ENCODE measurements at regions not wholly inside any gene's neighbourhood (a gene's known extent, or its start where the extent isn't known, plus 50 kb on each side); places are given as distances from the start of the nearest gene placed in this dataset.

GRCh38 chr20:58139849-58140786 lies 88.3 kb downstream of the ANKRD60 start:
- DNase-seq: no peak

GRCh38 chr20:58138395-58138794 lies 90.1 kb downstream of the ANKRD60 start:
- DNase-seq: no peak

DNA sequence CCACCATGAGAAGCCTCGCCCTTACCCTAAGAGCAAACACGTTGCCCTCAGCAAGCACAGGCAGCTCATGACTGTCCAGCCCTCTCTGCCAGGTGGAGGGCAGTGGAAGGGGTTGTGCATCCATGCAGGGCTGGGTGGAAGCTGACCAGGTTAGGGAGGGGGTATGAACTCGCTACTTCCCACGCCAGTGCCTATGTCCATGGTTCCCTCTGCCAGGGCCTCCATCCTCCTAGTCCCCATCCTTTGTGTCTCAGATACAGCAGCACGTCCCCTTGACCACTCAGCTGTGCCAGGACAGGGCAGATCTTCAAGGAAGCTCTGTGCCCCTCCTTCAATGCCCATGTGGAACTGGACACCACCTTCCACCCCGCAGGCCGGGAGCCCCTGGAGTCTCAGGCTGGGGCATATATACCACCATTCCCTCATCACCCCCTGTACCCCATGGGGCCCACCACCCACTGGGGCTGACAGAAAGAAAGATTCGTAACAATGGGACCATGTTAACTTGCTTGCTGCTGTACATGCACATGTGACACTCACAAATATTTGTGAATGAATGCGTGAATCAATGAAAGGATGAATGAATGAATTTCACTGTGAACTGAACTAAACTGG lies 90.7 kb downstream of the ANKRD60 start:
- DNase-seq: no peak

GRCh38 chr20:58137236-58137635 lies 91.2 kb downstream of the ANKRD60 start:
- DNase-seq: no peak

DNA sequence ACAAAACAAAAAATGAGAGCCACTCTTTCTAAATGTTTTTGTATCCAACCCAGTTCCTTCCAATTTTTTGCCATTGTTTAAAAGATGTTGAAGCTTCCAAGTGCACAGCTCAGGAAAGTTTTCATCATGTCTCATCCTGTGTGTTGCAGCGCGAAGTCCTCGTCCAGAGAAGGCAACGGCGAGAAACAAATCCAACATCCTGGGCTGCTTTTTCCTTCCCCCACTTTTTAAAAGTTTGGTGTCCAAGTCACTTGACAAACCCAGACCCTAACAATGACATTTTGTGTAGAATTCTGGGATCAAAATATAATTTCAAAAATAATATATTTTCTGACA lies 92.3 kb downstream of the ANKRD60 start:
- no peak for DNase-seq

- DNase-seq: no peak
These were observed 92.9 kb downstream of the ANKRD60 start for GRCh38 chr20:58135441-58136148.

- DNase-seq: no peak
These were observed 95.2 kb downstream of the ANKRD60 start for GRCh38 chr20:58133020-58133808.

- DNase-seq: no peak
These were observed 96.8 kb downstream of the ANKRD60 start for GRCh38 chr20:58131551-58132142.

DNA sequence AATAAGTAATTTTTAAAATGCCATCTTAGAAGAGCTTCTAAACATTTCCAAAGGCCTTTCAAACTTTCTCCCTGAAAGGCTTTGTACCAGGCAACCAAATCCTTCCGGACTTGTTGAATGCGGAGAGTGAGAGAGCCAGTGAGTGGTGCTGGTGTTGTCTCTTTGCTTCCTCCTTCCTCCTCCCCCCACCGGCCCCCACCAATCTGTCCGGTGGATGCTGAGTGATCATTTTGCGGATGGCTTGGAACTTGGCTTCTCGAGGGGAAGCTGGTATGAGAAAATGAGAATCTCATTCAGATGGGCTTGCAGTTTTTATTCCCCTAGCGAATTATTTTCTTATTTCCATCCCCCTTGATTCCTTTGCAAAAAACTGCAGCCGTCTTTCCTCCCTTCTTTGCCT lies 97.3 kb downstream of the ANKRD60 start:
- no peak for DNase-seq

DNA sequence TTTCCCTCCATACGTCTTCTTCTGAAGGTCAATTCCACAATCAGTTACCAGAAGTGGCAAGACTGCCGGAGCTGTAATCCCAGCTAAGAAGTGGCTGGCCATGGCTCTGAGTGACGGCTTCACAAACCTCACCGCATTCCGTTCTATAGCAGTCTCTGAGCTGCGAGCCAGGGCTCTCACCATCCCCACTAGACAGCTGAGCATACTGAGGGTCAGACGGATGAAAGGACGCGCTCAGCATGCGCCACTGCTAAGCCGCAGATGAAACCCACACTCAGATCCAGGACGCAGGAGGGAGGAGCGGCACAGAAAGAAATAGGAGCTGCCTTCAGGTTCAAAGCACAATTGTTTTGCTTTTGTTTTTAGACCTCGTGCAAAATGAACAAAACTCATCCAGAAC lies 97.9 kb downstream of the ANKRD60 start:
- DNase-seq: no peak

DNA sequence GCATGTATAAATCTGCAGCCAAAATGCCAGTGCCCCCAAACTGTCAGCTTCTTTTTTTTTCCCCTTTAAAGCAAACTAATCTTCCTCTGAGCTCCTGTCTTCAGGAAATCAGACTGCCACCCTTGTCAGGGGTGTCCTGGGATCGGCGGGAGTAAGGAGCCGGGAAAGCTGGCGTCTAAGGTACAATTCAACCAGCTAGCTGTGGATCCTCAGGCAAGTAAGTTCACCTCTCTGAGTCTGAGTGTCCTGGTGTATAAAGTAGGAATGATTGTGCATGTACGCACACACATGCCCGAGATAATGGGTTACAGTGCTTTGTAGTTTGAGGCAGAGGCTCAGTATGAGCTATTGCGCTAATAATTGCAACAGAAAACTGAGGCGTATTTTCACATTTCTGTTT lies 98.3 kb downstream of the ANKRD60 start:
- DNase-seq: no peak

- no peak for DNase-seq
These were observed 98.7 kb downstream of the ANKRD60 start for GRCh38 chr20:58129721-58130151.

DNA sequence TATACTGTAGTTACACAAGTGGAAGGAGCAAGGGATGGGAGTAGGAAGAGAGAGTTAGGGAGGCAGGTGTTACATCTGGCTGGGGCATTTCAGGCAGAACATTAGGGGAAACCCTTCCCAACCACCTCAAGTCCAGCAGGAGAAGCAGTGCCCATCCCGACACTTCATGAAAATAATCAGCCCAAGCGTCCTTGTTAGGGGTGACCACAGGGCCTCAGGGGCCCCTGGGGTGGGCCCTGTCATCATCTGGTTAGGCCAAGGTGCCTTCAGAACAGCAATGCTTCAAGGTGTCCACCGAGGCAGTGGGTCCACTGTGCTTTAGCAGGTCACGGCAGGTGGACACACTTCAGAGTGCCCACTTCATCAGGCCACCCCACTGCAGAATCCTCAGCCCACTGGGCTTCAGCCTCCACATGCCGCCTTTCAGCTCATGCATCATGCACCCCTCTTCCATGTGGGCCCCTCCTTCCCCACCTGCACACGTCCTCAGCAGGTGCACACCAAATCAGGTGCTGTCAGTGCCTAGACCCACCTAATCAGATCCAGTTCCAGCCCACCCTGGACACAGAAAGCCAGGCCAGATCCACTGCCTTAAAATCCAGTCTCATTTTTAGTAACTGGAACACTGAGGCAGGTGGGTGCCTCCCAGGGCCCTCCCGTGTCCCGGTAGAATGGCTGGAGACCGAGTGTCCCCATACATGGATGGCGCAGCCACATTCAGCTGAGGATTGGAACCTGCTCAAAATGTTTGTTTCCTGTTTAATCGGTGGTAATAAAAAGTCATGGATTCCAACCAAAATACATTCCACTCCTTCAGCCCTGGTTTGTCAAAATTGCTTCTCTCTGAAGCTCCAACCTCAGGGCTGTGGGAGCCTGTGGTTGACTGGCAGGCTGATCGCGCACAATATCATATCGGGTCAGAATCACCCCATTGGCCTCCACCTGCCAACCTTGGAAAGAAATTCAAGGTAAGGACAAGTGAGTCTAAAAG lies 99.5 kb downstream of the ANKRD60 start:
- no peak for DNase-seq

- DNase-seq: no peak
These were observed 100.7 kb downstream of the ANKRD60 start for GRCh38 chr20:58127701-58128111.

DNA sequence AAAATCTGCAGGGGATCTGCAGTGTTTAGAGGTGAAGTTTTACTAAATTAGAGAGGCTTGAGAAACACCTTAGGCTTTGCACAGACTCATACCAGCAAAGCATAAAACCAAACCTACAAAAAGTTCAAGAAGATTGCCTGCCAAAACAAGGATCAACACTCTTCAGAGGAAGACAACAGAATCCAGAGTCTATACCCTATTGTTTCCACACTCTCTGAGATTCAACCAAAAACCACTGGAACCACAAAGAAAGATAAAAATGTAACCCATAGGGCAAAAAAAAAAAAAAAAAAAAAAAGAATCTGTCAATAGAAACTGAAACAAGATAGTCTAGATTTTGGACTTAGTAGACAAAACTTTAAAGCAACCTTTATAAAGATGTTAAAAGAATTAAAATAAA lies 102.7 kb downstream of the ANKRD60 start:
- no peak for DNase-seq

DNA sequence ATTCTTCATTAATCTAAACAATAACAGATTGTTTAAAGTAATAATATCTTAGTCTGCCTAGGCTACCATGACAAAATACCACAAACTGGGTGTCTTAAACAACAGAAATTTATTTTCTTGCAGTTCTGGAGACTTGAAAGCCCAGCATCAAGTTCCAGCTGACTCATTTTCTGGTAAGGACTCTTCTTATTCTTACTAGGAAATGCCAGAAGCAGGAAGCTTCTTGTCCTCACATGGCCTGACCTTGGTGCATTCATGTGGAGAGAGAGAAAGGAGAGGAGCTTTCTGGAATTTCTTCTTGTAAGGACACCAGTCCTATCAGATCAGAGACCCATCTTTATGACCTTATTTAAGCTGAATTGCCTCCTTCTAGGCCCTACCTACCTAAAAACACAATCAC lies 110.5 kb downstream of the ANKRD60 start:
- DNase-seq: no peak

GRCh38 chr20:58116505-58116904 lies 111.9 kb downstream of the ANKRD60 start:
- no peak for DNase-seq

DNA sequence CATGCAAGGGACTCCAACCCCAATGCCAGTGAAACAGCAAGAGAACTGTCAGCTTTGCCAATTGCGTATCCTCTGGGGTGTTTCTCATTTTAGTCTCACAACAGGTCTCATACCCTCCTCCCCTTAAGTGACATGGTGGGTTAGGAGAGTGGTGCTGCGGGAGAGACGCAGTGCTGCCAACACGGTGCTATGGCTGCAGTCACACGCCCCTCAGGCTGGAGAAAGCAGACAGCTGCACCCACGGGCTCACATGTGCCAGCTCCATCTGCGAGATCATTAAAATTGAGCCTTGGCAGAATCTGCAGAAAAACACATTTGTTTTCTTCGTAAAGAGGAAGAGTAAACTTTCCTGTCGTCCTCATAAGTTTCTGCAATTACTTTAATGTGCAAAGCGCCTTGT lies 114.7 kb downstream of the ANKRD60 start:
- DNase-seq: no peak

GRCh38 chr20:58112017-58112781 lies 116.3 kb downstream of the ANKRD60 start:
- no peak for DNase-seq

Data from renal pelvis (tissue), 1 donor.